GM21360 (cell line): ENCODE measurements at regions not wholly inside any gene's neighbourhood (a gene's known extent, or its start where the extent isn't known, plus 50 kb on each side); places are given as distances from the start of the nearest gene placed in this dataset.

ENCODE experiments used
- ATAC-seq: cut with Tn5 transposase; IDR thresholded peaks from one replicate; pipeline ENCODE4 v1.9.1; 2021; ENCODE audit warnings: mild to moderate bottlenecking, moderate library complexity; ENCODE audit not compliant: unreplicated experiment

DNA sequence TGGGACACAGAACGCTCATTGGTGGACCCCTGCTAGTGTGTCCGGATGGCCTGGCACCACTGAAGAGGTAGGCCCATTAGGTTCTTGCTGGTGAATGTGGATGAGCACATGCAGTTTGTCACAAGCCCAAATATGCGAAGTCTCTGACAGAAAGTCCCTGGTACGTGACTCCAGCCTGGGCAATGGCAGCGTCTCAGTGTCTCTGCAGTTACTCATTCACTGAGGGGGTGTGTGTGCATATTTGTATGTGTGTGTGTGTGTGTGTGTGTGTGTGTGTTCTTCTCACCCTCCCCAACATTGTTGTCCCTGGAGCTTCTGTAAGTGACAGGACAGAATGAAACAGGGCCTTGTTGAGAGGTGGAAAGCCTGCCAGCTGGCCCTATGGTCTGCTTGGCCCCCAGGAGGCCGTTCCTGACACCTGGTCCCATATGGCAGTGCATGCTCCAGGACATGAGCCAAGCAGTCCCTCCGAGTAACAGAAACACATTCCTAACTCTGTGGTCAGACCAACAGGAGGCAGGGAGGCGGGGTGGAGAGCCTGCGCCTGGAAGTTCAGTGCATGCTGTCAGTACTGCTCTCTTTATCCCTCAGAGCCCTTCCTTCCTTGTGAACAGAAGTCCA lies 169.9 kb downstream of the SLC28A3 start:
- ATAC-seq: no peak

DNA sequence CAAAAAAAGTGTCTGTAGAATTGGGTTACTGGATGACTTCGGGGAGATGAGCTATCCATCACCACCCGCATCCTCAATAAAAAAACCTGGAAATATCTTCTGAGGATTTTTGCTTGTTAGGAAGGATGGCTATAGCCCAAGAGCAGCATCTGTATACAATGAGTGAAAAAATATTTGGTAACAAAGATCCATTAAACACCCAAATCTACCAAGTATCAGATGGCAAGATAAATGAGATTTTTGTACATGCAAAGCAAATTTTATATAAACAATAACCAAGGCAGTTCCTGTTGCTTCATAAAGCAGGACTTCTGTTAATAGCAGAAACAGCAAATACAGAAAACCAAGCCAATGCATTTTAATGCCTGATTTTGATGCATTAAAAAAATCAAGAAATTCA lies 166.6 kb downstream of the SLC28A3 start:
- no peak for ATAC-seq

DNA sequence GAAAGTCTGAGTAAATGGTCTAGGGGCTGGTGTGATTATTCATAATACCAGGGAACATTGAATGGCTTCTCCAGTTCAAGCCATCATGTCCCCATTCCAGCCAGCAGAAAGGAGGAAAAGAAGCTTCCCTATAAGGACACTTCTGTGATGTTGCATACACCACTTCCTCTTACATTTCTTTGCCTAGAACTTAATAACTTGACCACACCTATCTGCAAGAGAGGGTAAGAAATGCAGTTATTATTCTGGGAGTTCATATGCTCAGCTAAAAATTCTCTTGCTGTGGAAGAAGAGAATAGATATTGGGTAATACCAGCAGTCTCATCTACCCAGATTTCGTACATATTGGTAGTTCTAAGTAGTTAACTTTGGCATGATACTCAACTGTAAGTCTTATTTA lies 166.1 kb downstream of the SLC28A3 start:
- ATAC-seq: no peak

DNA sequence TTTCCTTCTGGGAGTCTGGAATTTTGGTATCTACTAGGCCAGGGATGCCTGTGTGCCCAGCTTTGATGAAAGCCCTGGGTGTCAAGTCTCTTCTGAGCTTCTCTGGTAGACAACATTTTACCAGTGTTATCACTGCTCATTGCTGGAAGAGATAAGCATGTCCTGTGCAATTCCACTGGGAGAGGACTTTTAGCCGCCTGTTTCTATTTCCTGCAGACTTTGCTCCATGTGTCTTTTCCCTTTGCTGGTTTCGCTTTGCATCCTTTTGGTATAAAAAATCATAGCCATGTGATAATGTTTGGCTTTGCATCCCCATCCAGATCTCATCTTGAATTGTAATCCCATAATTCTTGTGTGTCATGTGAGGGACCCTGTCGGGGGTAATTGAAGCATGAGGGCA lies 163.2 kb downstream of the SLC28A3 start:
- ATAC-seq: no peak

DNA sequence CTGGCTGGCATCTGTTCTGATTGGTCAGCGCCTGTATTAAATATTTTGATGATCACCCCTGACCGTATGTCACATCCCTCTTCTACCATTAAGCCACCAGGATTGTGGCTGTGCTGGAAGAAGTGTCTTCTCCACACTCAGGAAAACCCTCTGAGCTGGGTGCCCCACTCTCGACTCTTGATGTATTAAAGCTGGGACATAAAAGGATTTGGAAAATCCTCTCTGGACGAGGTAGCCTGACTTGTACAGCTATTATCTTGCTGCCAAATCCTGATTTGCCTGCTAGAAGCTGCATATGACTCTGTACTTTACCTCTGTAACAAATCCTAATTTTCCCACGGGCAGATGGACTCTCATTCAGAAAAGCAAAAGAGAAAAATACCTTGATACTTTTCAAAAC lies 161.0 kb downstream of the SLC28A3 start:
- ATAC-seq: no peak

DNA sequence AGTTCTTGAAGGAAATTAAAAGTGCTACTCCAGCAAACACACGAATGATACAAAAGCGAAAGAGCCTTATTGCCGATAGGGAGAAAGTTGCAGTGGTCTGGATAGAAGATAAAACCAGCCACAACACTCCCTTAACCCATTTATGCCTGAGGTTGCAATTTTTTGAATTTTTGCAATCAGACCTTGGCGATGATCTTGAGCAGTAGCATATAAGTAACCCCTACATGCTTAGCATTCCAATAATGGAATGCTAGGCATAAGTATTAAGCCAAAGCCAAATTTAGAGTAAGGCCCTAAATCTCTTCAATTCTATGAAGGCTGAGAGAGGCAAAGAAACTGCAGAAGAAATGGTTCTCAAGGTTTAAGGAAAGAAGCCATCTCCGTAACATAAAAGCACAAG lies 153.5 kb downstream of the SLC28A3 start:
- ATAC-seq: no peak

DNA sequence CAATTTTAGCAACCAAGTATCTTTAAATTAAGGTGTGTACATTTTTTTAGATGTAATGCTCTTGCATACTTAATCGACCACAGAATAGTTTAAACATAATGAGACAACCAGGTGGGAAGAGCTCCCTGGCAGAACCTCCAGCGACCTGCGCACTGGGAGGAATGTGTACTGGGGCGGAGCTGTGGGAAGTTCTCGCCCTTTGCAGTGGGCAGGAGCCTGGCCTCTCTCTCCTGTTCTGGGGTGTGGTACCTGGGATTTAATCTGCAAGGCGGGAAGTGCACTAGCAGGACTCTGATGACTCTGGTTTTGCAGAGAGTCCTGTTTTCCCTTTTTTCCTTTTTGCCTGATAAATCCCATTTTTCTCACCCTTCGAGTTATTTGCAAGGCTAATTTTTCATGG lies 150.7 kb downstream of the SLC28A3 start:
- no peak for ATAC-seq

DNA sequence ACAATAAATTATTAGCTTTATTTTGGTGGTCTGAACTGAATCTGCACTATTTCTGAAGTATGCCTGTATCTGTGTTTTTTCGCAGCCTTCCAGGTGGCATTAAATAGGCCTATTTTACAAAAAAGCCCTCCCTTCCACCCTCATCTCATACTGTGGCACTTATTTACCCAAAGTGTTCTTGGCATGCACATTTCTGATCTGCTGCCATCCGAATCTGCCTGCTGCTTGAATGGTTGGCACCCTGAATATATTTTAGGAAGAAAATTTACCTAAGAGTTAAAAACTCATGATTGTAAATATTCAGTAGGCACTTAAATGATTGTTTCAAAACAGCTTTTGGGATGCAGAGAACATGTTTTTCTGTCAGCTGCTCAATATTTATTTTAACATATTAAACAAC lies 150.1 kb downstream of the SLC28A3 start:
- no peak for ATAC-seq

DNA sequence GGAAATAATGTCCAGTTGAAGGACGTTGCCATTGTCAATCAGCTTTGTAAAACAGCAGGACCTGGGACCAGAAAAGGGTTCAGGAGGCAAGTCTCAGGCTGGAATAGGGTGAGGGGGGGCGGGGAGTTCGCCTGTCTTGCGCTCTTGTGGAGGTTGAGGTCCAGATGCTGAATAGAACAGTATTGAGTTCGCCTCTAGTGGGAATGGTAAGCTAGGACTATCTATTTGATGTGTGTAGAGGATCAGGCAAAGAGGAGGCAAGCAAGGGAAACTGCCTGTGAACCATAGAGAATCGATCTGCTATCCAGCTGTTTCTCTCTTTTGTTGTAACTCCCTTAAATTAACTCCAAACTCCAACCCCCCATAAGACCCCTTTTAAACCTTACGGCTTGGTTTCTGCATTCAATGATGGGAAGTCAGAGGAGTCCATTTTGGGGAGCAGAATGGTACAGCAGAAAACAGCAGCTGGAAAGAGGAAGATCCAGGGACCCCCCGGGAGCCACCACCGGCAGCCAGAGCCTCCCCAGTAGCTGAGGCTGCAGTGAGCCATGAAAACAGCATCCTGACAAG lies 133.7 kb downstream of the SLC28A3 start:
- no peak for ATAC-seq

DNA sequence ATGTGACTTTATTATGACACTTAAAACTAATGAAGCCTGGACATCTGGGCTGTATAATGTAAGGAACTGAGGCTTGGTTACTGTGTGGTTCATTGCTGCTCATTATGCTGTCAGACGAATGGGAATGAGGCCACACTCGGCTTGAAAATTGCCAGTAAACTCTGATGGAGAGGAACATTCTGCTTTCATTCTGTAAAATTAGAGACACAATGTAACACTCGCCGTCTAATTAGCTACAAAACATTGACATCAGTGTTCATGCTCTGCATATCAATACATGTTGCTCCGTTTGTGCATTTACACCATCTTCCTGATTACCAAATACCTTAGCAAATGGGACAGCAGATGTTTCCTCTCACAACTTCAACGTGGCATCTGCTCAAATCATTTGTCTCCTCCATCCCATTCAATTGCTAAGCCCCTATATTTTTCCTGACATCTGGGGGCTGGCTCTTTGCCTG lies 133.0 kb downstream of the SLC28A3 start:
- ATAC-seq: no peak

DNA sequence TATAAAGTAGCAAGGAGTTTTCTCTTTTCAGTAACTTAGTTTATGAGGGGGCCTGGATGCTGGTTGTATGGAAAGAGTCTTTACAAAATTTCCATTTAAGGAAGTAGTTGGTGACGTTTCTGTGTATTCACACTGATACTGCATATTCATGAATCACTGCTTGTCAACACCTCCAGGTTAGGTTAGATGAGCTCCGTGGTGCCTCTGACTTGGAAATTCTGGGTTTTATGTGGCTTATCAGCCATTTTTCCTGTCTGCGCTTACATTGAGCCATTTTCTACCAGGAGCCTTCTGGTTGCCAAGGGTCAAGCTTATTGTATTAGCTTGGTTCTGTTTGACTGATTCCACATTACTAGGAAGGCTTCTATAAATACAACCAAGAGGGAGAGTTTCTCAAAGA lies 128.3 kb downstream of the SLC28A3 start:
- no peak for ATAC-seq

DNA sequence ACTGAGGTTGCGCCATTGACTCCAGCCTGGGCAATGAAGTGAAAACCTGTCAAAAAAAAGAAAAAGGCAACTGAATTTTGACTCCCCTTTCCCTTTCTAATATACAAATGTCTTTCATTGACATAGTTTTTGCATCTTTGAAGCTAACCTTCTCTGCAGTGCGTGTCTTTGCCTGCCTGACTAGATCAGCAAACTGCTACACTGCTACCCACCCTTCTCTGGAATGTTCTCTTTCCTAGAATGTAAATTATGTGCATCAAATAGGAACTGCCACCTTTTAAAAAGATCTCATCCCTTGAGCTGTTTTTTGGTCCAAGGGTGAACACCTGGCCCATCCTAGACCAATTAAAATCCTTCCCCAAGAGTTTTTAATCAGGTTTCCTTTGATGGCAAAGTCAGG lies 127.6 kb downstream of the SLC28A3 start:
- no peak for ATAC-seq

DNA sequence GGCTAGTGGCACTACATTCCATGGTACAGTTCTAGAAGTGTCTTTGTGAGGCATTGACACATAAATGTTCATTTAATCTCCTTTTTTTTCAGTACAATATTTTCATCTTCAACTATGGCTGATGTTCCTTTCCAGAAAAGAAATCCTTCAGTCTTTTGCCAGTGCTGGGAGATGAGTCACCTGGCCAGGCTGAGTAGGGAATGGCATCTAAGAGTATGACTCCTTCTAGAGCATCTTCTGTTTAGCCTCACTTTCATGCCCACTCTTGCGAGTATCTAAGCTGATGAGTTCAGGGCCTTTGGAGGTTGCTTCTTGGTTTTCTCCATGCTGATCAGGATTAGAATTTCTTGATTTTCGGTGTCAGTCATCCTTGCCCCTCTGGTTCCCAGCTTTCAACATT lies 124.4 kb downstream of the SLC28A3 start:
- ATAC-seq: no peak

DNA sequence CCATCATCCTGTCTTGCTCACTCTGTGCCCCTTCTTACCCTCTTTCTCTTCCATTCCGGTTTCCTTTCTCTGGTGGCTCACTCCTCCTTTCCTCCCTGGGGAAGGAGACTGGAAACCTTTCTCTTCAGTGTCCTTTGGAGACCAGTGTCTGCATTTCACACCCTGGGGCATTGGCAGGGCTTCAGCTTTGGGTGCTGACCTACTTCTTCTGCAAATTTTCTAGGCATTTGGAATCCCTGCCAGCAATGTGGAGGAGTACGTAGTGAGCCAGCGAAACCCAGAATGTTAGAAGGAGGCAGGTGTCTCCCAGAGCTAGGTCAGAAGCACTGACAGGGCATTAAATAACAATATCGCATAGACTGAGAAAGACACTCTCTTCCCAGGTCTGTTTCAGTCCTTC lies 122.2 kb downstream of the SLC28A3 start:
- no peak for ATAC-seq

DNA sequence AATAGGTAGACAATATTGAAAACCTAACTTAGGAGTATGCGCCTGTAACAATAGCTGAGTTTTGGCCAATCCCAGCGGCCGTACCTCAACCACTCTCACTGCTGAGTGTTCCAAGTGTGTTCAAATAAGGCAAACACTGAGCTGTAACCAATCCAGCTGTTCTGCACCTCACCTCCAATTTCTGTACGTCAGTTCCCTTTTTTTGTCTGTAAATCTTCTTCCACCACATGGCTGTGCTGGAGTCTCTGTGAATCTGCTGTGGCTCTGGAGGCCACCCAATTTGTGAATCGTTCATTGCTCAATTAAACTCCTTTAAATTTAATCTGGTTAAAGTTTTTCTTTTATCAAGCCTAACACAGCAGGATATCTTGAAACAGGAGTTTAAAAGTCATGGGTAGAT lies 116.3 kb downstream of the SLC28A3 start:
- ATAC-seq: no peak
